ENCODE measurements at regions not wholly inside any gene's neighbourhood (a gene's known extent, or its start where the extent isn't known, plus 50 kb on each side); places are given as distances from the start of the nearest gene placed in this dataset.

- no peak for TF ChIP-seq POLR2A (IDR thresholded peaks at IDR 0.05)
- TF ChIP-seq CTCF (IDR thresholded peaks at IDR 0.05 in 4 of 5, conservative IDR thresholded peaks at IDR 0.05 in 1 of 5) = no peak
Observed at GRCh38 chrY:7692701-7693100, 781.1 kb upstream of the AMELY start.

All from gastrocnemius medialis (tissue), 4 donors.